ENCODE measurements at regions not wholly inside any gene's neighbourhood (a gene's known extent, or its start where the extent isn't known, plus 50 kb on each side); places are given as distances from the start of the nearest gene placed in this dataset.

DNA sequence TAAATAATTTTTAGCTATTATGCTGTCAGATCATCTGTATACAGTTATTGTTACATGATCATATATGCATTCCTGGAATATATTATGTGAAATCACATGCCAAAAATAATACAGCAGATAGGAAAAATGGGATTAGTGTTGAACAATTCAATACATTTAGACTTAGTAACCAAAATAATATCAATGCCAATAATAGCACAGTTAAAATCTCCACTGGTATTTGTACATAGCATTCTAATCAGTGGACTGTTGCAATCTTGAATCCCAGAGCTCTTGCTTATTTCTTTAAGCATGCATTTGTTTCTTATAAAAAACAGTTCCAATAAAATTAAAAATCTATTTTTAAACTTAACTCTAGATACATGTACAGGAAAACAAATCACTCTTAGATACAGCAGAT is 2772.2 kb downstream of the PCDH9 start:
- peaks cover 4% of the 10 kb centered on the region; the same call in 1 of the 2 replicates for H3K4me1 ChIP-seq (ENCODE audit: insufficient read depth)
- H3K4me3 Mint-ChIP-seq: no peak overlapping the region
- H3F3A ChIP-seq (replicated peaks; ENCODE audit: low read depth): no peaks in the 10 kb centered on the region
- no peak for TF ChIP-seq POLR2AphosphoS5 (IDR thresholded peaks at IDR 0.05; ENCODE audit: low read depth)
- TF ChIP-seq, protein P1, sequence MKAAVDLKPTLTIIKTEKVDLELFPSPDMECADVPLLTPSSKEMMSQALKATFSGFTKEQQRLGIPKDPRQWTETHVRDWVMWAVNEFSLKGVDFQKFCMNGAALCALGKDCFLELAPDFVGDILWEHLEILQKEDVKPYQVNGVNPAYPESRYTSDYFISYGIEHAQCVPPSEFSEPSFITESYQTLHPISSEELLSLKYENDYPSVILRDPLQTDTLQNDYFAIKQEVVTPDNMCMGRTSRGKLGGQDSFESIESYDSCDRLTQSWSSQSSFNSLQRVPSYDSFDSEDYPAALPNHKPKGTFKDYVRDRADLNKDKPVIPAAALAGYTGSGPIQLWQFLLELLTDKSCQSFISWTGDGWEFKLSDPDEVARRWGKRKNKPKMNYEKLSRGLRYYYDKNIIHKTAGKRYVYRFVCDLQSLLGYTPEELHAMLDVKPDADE (IDR thresholded peaks at IDR 0.05): no peak
- TF ChIP-seq ZNF462 (CRISPR knock-in tag; IDR thresholded peaks at IDR 0.05): no peak
- no peak for TF ChIP-seq CREB1 (CRISPR knock-in tag; IDR thresholded peaks at IDR 0.05; ENCODE audit: low read depth)
- TF ChIP-seq EZH2phosphoT487 (IDR thresholded peaks at IDR 0.05; ENCODE audit: unreplicated experiment): no peak
- no peak overlapping the region for H2AFZ ChIP-seq
- H3K27ac ChIP-seq (ENCODE audit: low read depth): no peak overlapping the region
- H3K27me3 ChIP-seq (ENCODE audit: insufficient read depth): no peaks in the 10 kb centered on the region
- no peak overlapping the region for H3K4me2 ChIP-seq
- H3K79me2 ChIP-seq (replicated peaks; ENCODE audit: insufficient read depth): no peaks in the 10 kb centered on the region
- H3K4me1 Mint-ChIP-seq: peaks cover 14% of the 10 kb centered on the region
- 0 out of 3 replicates have a peak, but pooled peaks cover 3% of the 10 kb centered on the region for H3K36me3 Mint-ChIP-seq (ENCODE audit: low read depth)
- no peaks in the 10 kb centered on the region for H4K20me1 ChIP-seq (replicated peaks; ENCODE audit: insufficient read depth)
- no peaks in the 10 kb centered on the region for H3K36me3 ChIP-seq (ENCODE audit: insufficient read depth)
- H3K27me3 Mint-ChIP-seq (ENCODE audit: insufficient read depth, low read depth, poor library complexity): no peaks in the 10 kb centered on the region
- no peak overlapping the region for H3K4me3 ChIP-seq
- no peak overlapping the region for H3K27ac Mint-ChIP-seq
- ATAC-seq (no peak), DNase-seq (ENCODE audit: low spot score) (no peak)
- H3K9me3 Mint-ChIP-seq: peaks cover 6% of the 10 kb centered on the region
- H3K9me2 ChIP-seq (ENCODE audit: insufficient read depth): peaks cover 6% of the 10 kb centered on the region; the same call in 1 of the 2 replicates

DNA sequence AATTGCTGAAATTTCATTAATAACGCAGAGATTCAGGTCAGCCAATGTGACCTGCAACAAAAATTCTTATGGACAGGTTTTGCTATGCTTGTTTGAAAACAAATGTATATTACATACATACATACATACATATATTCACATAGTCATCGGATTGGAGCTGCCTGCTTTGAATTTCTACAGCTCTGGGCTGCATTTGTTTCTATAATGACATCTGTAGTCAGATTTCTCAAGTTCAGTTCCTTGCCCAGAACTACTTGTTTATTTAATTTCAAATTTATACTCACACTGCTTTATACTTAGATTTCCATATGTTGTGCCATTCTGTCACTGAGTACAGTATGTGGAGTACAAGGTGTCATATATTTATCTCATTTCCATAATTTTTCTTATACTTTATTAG is 2775.0 kb downstream of the PCDH9 start:
- no peaks in the 10 kb centered on the region for H3K36me3 Mint-ChIP-seq (ENCODE audit: low read depth)
- H3K4me3 Mint-ChIP-seq: no peak overlapping the region
- Histone ChIP-seq H3K4me1 (ENCODE audit: insufficient read depth) (peaks cover 4% of the 10 kb centered on the region; the same call in 1 of the 2 replicates), H3F3A (replicated peaks; ENCODE audit: low read depth) (no peaks in the 10 kb centered on the region), H2AFZ (no peak overlapping the region), H3K27ac (ENCODE audit: low read depth) (no peak overlapping the region), H3K9me2 (ENCODE audit: insufficient read depth) (no peaks in the 10 kb centered on the region), H3K4me2 (no peak overlapping the region), H3K36me3 (ENCODE audit: insufficient read depth) (no peaks in the 10 kb centered on the region), H4K20me1 (replicated peaks; ENCODE audit: insufficient read depth) (no peaks in the 10 kb centered on the region), H3K79me2 (replicated peaks; ENCODE audit: insufficient read depth) (no peaks in the 10 kb centered on the region), H3K4me3 (no peak overlapping the region), H3K27me3 (ENCODE audit: insufficient read depth) (no peaks in the 10 kb centered on the region)
- ATAC-seq (no peak), DNase-seq (ENCODE audit: low spot score) (no peak)
- H3K27me3 Mint-ChIP-seq (ENCODE audit: insufficient read depth, low read depth, poor library complexity): no peaks in the 10 kb centered on the region
- peaks cover 14% of the 10 kb centered on the region for H3K4me1 Mint-ChIP-seq
- H3K27ac Mint-ChIP-seq: no peak overlapping the region
- no peaks in the 10 kb centered on the region for H3K9me3 Mint-ChIP-seq
- no peak for TF ChIP-seq ZNF114 (CRISPR knock-in tag; IDR thresholded peaks at IDR 0.05)
- no peak for TF ChIP-seq REST (IDR thresholded peaks at IDR 0.05; ENCODE audit: unreplicated experiment)

Measured in GM23338 (cell line).